ENCODE measurements at regions not wholly inside any gene's neighbourhood (a gene's known extent, or its start where the extent isn't known, plus 50 kb on each side); places are given as distances from the start of the nearest gene placed in this dataset.
"Not testable (repeated sequence)": the region's sequence is repeated elsewhere in the genome, so short reads cannot be mapped to it uniquely, and the experiment has no call there.

- no peak for TF ChIP-seq CTCF (IDR thresholded peaks at IDR 0.05)
Observed at GRCh38 chr3:20645340-20645739, 459.3 kb upstream of the SGO1 start.

GRCh38 chr3:20637729-20638128, 451.7 kb upstream of the SGO1 start:
- Histone ChIP-seq H3K4me1 (no peaks in the 10 kb centered on the region), H3K9me3 (no peaks in the 10 kb centered on the region), H3K36me3 (no peaks in the 10 kb centered on the region), H3K4me3 (no peak overlapping the region), H3K27me3 (no peaks in the 10 kb centered on the region), H3K27ac (no peak overlapping the region)
- no peak for DNase-seq (ENCODE audit: low spot score in 2 of 2)
- intact Hi-C loops (cut with DNase I), result no loop called here
- TF ChIP-seq CTCF (IDR thresholded peaks at IDR 0.05), result no peak

More at GRCh38 chr3:20645340-20645739, 459.3 kb upstream of the SGO1 start:
- intact Hi-C loops (cut with DNase I), result no loop called here
- no peak overlapping the region for H3K4me3 ChIP-seq
- H3K36me3 ChIP-seq, result no peaks in the 10 kb centered on the region
- no peaks in the 10 kb centered on the region for H3K27me3 ChIP-seq
- no peaks in the 10 kb centered on the region for H3K4me1 ChIP-seq
- no peak for DNase-seq (ENCODE audit: low spot score in 2 of 2)
- H3K9me3 ChIP-seq, result no peaks in the 10 kb centered on the region
- H3K27ac ChIP-seq, result no peak overlapping the region

- H3K4me1 ChIP-seq, result no peaks in the 10 kb centered on the region
- no peaks in the 10 kb centered on the region for H3K27me3 ChIP-seq
- no peak overlapping the region for H3K27ac ChIP-seq
- no peak overlapping the region for H3K4me3 ChIP-seq
- TF ChIP-seq CTCF (IDR thresholded peaks at IDR 0.05), result no peak
- no peaks in the 10 kb centered on the region for H3K36me3 ChIP-seq
- H3K9me3 ChIP-seq, result peaks cover 0 to 3% of the 10 kb centered on the region in 2 donors
- intact Hi-C loops (cut with DNase I), result no loop called here
- DNase-seq (ENCODE audit: low spot score in 2 of 2), result no peak
Observed at GRCh38 chr3:20622304-20622703, 436.3 kb upstream of the SGO1 start.

- H3K4me3 ChIP-seq; H3K4me1 ChIP-seq; intact Hi-C loops (cut with DNase I); H3K27me3 ChIP-seq; H3K36me3 ChIP-seq; H3K27ac ChIP-seq; DNase-seq (ENCODE audit: low spot score in 2 of 2): not testable (repeated sequence)
- H3K9me3 ChIP-seq, result peaks cover 0 to 11% of the 10 kb centered on the region in 2 donors
Observed at GRCh38 chr3:20618621-20619020, 432.6 kb upstream of the SGO1 start.

- not testable (repeated sequence) for DNase-seq (ENCODE audit: low spot score in 2 of 2)
Observed at GRCh38 chr3:20618181-20618580, 432.2 kb upstream of the SGO1 start.

GRCh38 chr3:20615982-20616381, 430.0 kb upstream of the SGO1 start:
- H3K27ac ChIP-seq; H3K4me1 ChIP-seq; H3K4me3 ChIP-seq; H3K27me3 ChIP-seq; H3K36me3 ChIP-seq; DNase-seq (ENCODE audit: low spot score in 2 of 2); intact Hi-C loops (cut with DNase I): not testable (repeated sequence)
- H3K9me3 ChIP-seq, result peaks cover 8 to 34% of the 10 kb centered on the region in 2 donors

More at GRCh38 chr3:20618181-20618580, 432.2 kb upstream of the SGO1 start:
- H3K4me3 ChIP-seq; H3K27me3 ChIP-seq; H3K27ac ChIP-seq; H3K36me3 ChIP-seq; intact Hi-C loops (cut with DNase I); H3K4me1 ChIP-seq: not testable (repeated sequence)
- peaks cover 0 to 14% of the 10 kb centered on the region in 2 donors for H3K9me3 ChIP-seq

- no peaks in the 10 kb centered on the region for H3K4me1 ChIP-seq
- no peak for TF ChIP-seq CTCF (IDR thresholded peaks at IDR 0.05)
- H3K9me3 ChIP-seq, result peaks cover 11 to 41% of the 10 kb centered on the region in 2 donors
- no peak overlapping the region for H3K4me3 ChIP-seq
- H3K27ac ChIP-seq, result no peak overlapping the region
- no peaks in the 10 kb centered on the region for H3K36me3 ChIP-seq
- H3K27me3 ChIP-seq, result no peaks in the 10 kb centered on the region
- intact Hi-C loops (cut with DNase I), result no loop called here
- DNase-seq (ENCODE audit: low spot score in 2 of 2), result no peak
Observed at GRCh38 chr3:20608054-20608738, 422.2 kb upstream of the SGO1 start.

Measured in ascending aorta (tissue), 2 donors.